EL (cell line): ENCODE measurements at regions not wholly inside any gene's neighbourhood (a gene's known extent, or its start where the extent isn't known, plus 50 kb on each side); places are given as distances from the start of the nearest gene placed in this dataset.

Experiments used
- DNase-seq: peaks from one replicate; pipeline ENCODE4 v3.0.0-alpha.2; 2016

GRCh38 chr10:116792817-116793216 lies 50.5 kb upstream of the HSPA12A start:
- no peak for DNase-seq

GRCh38 chr10:116796469-116796868 lies 52.8 kb upstream of the ENO4 start:
- DNase-seq = no peak

- DNase-seq = peak; percentile 68
Observed at GRCh38 chr10:116796910-116797513, 52.3 kb upstream of the ENO4 start.

- no peak for DNase-seq
Observed at GRCh38 chr10:116798859-116799258, 50.4 kb upstream of the ENO4 start.
